Lower leg skin (tissue), 3 donors: ENCODE measurements at regions not wholly inside any gene's neighbourhood (a gene's known extent, or its start where the extent isn't known, plus 50 kb on each side); places are given as distances from the start of the nearest gene placed in this dataset.

ENCODE experiments used
- POLR2A ChIP-seq, 2 donors: fragments of 450-650 bp; IDR thresholded peaks; one replicate each; pipeline ENCODE4 v1.6.1; 2016 to 2017; ENCODE audit warnings: antibody characterized with exemption in 2 of 2, mild to moderate bottlenecking in 1 of 2, moderate library complexity in 1 of 2
- TF ChIP-seq, protein P1 (sequence below), 3 donors: fragments of 450-650 bp; IDR thresholded peaks; one replicate each; pipeline ENCODE4 v1.5.1; 2016; ENCODE audit warnings: antibody characterized with exemption in 3 of 3, mild to moderate bottlenecking in 3 of 3, moderate library complexity in 2 of 3

GRCh38 chr6:94227741-94228140 lies 808.4 kb upstream of the EPHA7 start:
- TF ChIP-seq, protein P1, sequence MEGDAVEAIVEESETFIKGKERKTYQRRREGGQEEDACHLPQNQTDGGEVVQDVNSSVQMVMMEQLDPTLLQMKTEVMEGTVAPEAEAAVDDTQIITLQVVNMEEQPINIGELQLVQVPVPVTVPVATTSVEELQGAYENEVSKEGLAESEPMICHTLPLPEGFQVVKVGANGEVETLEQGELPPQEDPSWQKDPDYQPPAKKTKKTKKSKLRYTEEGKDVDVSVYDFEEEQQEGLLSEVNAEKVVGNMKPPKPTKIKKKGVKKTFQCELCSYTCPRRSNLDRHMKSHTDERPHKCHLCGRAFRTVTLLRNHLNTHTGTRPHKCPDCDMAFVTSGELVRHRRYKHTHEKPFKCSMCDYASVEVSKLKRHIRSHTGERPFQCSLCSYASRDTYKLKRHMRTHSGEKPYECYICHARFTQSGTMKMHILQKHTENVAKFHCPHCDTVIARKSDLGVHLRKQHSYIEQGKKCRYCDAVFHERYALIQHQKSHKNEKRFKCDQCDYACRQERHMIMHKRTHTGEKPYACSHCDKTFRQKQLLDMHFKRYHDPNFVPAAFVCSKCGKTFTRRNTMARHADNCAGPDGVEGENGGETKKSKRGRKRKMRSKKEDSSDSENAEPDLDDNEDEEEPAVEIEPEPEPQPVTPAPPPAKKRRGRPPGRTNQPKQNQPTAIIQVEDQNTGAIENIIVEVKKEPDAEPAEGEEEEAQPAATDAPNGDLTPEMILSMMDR (IDR thresholded peaks at IDR 0.05), result no peak
- TF ChIP-seq POLR2A (IDR thresholded peaks at IDR 0.05), result no peak
